ENCODE measurements at regions not wholly inside any gene's neighbourhood (a gene's known extent, or its start where the extent isn't known, plus 50 kb on each side); places are given as distances from the start of the nearest gene placed in this dataset.
A peak's percentile ranks its signal among the peaks of the same experiment; 100 is the strongest.

- Histone ChIP-seq H3K9me3 (peaks cover 0 to 19% of the 10 kb centered on the region in 2 donors), H3K27ac (no peak overlapping the region), H3K4me3 (no peak overlapping the region), H3K4me1 (no peaks in the 10 kb centered on the region), H3K36me3 (no peaks in the 10 kb centered on the region), H3K27me3 (no peaks in the 10 kb centered on the region)
- intact Hi-C loops (cut with DNase I; ENCODE audit: low total_unique reads): no loop called here
- TF ChIP-seq POLR2AphosphoS5 (IDR thresholded peaks at IDR 0.05): no peak
- TF ChIP-seq POLR2A (IDR thresholded peaks at IDR 0.05): no peak
- TF ChIP-seq, protein P1, sequence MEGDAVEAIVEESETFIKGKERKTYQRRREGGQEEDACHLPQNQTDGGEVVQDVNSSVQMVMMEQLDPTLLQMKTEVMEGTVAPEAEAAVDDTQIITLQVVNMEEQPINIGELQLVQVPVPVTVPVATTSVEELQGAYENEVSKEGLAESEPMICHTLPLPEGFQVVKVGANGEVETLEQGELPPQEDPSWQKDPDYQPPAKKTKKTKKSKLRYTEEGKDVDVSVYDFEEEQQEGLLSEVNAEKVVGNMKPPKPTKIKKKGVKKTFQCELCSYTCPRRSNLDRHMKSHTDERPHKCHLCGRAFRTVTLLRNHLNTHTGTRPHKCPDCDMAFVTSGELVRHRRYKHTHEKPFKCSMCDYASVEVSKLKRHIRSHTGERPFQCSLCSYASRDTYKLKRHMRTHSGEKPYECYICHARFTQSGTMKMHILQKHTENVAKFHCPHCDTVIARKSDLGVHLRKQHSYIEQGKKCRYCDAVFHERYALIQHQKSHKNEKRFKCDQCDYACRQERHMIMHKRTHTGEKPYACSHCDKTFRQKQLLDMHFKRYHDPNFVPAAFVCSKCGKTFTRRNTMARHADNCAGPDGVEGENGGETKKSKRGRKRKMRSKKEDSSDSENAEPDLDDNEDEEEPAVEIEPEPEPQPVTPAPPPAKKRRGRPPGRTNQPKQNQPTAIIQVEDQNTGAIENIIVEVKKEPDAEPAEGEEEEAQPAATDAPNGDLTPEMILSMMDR (IDR thresholded peaks at IDR 0.05): no peak
- DNase-seq (ENCODE audit: low spot score in 2 of 2): no peak
Measured at GRCh38 chr7:25930492-25931048, 221.4 kb upstream of the NFE2L3 start.

DNA sequence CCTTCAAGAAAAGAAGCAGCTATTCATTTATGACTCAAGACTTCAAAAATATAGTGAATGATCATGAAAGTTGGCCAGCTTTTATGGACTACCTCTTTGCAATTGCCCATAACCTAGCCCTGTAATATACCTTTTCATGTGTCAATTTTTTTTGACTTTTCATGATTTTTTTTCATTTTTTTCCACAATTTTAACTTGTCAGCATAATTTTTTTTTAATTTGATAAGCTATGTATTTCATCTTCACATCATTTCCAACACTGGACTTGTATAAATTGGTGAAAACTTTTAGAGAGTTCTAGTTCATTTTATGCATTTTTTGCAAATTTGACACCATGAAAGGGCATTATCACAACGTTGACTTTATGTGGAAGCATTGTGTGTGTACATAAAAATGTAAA, 220.8 kb upstream of the NFE2L3 start:
- Histone ChIP-seq H3K9me3 (peaks cover 0 to 19% of the 10 kb centered on the region in 2 donors), H3K27me3 (no peaks in the 10 kb centered on the region), H3K36me3 (no peaks in the 10 kb centered on the region), H3K27ac (no peak overlapping the region), H3K4me3 (no peak overlapping the region), H3K4me1 (no peaks in the 10 kb centered on the region)
- intact Hi-C loops (cut with DNase I; ENCODE audit: low total_unique reads): no loop called here
- DNase-seq (ENCODE audit: low spot score in 2 of 2): no peak
- TF ChIP-seq POLR2AphosphoS5 (IDR thresholded peaks at IDR 0.05) (no peak), POLR2A (IDR thresholded peaks at IDR 0.05) (no peak)
- TF ChIP-seq, protein P1 (IDR thresholded peaks at IDR 0.05): no peak

- no peak for DNase-seq (ENCODE audit: low spot score in 2 of 2)
- Histone ChIP-seq H3K4me1 (no peaks in the 10 kb centered on the region), H3K36me3 (no peaks in the 10 kb centered on the region), H3K27ac (no peak overlapping the region), H3K9me3 (peaks cover 5 to 19% of the 10 kb centered on the region in 2 donors), H3K4me3 (no peak overlapping the region), H3K27me3 (no peaks in the 10 kb centered on the region)
- intact Hi-C loops (cut with DNase I; ENCODE audit: low total_unique reads): no loop called here
- no peak for TF ChIP-seq POLR2AphosphoS5 (IDR thresholded peaks at IDR 0.05)
- no peak for TF ChIP-seq POLR2A (IDR thresholded peaks at IDR 0.05)
- TF ChIP-seq, protein P1 (IDR thresholded peaks at IDR 0.05): no peak
Measured at GRCh38 chr7:25933921-25934320, 218.1 kb upstream of the NFE2L3 start.

- TF ChIP-seq, protein P1 (IDR thresholded peaks at IDR 0.05): no peak
- TF ChIP-seq POLR2A (IDR thresholded peaks at IDR 0.05) (no peak), POLR2AphosphoS5 (IDR thresholded peaks at IDR 0.05) (no peak)
- no peak overlapping the region for H3K4me3 ChIP-seq
- peak overlapping the region; percentile 16 to 33 for H3K27ac ChIP-seq
- H3K4me1 ChIP-seq: no peaks in the 10 kb centered on the region
- no peaks in the 10 kb centered on the region for H3K27me3 ChIP-seq
- no peak for DNase-seq (ENCODE audit: low spot score in 2 of 2)
- peaks cover 0 to 5% of the 10 kb centered on the region in 2 donors for H3K9me3 ChIP-seq
- intact Hi-C loops (cut with DNase I; ENCODE audit: low total_unique reads): no loop called here
- H3K36me3 ChIP-seq: no peaks in the 10 kb centered on the region
Measured at GRCh38 chr7:25940086-25940906, 211.7 kb upstream of the NFE2L3 start.

GRCh38 chr7:25944777-25945515, 207.1 kb upstream of the NFE2L3 start:
- H3K4me3 ChIP-seq: no peak overlapping the region
- no peaks in the 10 kb centered on the region for H3K27me3 ChIP-seq
- TF ChIP-seq POLR2AphosphoS5 (IDR thresholded peaks at IDR 0.05): no peak
- no peak for TF ChIP-seq POLR2A (IDR thresholded peaks at IDR 0.05)
- TF ChIP-seq, protein P1 (IDR thresholded peaks at IDR 0.05): no peak
- no peaks in the 10 kb centered on the region for H3K36me3 ChIP-seq
- no peaks in the 10 kb centered on the region for H3K4me1 ChIP-seq
- no peak for DNase-seq (ENCODE audit: low spot score in 2 of 2)
- H3K9me3 ChIP-seq: no peaks in the 10 kb centered on the region
- no peak overlapping the region for H3K27ac ChIP-seq
- intact Hi-C loops (cut with DNase I; ENCODE audit: low total_unique reads): no loop called here

Data from breast epithelium (tissue), 4 donors.